ENCODE measurements at regions not wholly inside any gene's neighbourhood (a gene's known extent, or its start where the extent isn't known, plus 50 kb on each side); places are given as distances from the start of the nearest gene placed in this dataset.

- Histone ChIP-seq H3K23ac (ENCODE audit: insufficient read length, low read depth, low read length) (no peak overlapping the region), H2BK12ac (ENCODE audit: insufficient read length, low read depth, low read length) (no peak overlapping the region), H3K79me1 (ENCODE audit: insufficient read depth, low read depth, low read length, poor library complexity, severe bottlenecking) (no peaks in the 10 kb centered on the region), H4K20me1 (ENCODE audit: control insufficient read depth, insufficient read depth, insufficient read length) (no peaks in the 10 kb centered on the region), H4K91ac (ENCODE audit: insufficient read length, low read depth, low read length) (no peak overlapping the region), H3K9me3 (ENCODE audit: control insufficient read depth, low read depth, low read length) (no peaks in the 10 kb centered on the region), H3K79me2 (ENCODE audit: insufficient read depth, low read length) (no peaks in the 10 kb centered on the region), H2BK5ac (ENCODE audit: insufficient read length, low read length) (no peak overlapping the region), H4K5ac (ENCODE audit: insufficient read length, low read depth, low read length) (no peak overlapping the region), H3K4ac (ENCODE audit: low read depth, low read length) (no peak overlapping the region), H3K18ac (ENCODE audit: insufficient read length, low read depth, low read length) (no peak overlapping the region), H3K27me3 (ENCODE audit: insufficient read depth, low read length) (no peaks in the 10 kb centered on the region), H2AK5ac (ENCODE audit: insufficient read length, low read length) (no peak overlapping the region), H3K27ac (ENCODE audit: insufficient read length, low read depth, low read length) (no peak overlapping the region), H2BK15ac (ENCODE audit: low read depth, low read length) (no peak overlapping the region), H2BK120ac (ENCODE audit: low read depth, low read length, poor library complexity, severe bottlenecking) (no peak overlapping the region), H4K8ac (replicated peaks; ENCODE audit: insufficient read length, low read depth, low read length) (no peak overlapping the region), H3K56ac (ENCODE audit: insufficient read length, low read depth, low read length) (no peak overlapping the region), H3K23me2 (ENCODE audit: insufficient read length, low read depth, low read length, poor library complexity, severe bottlenecking) (no peaks in the 10 kb centered on the region), H2BK20ac (ENCODE audit: low read depth, low read length, poor library complexity, severe bottlenecking) (no peak overlapping the region), H3K4me1 (ENCODE audit: insufficient read depth, low read length) (no peaks in the 10 kb centered on the region), H3K9ac (ENCODE audit: extremely low read depth, insufficient read length, low read length) (no peak overlapping the region), H3K4me2 (ENCODE audit: insufficient read depth, insufficient read length, low read length) (no peak overlapping the region), H3K14ac (ENCODE audit: insufficient read depth, low read length) (no peak overlapping the region), H2AFZ (ENCODE audit: low read length) (no peak overlapping the region), H3T11ph (ENCODE audit: low read length) (no peak overlapping the region)
- no peak for DNase-seq
- no peaks in the 10 kb centered on the region for H3K4me1 Mint-ChIP-seq
- H3K27me3 Mint-ChIP-seq (ENCODE audit: low read depth): no peaks in the 10 kb centered on the region
- TF ChIP-seq CTCF (conservative IDR thresholded peaks at IDR 0.05): no peak
- no peak overlapping the region for H3K27ac Mint-ChIP-seq
- no peaks in the 10 kb centered on the region; a peak in 1 of 7 replicates for H3K36me3 Mint-ChIP-seq (ENCODE audit: insufficient read depth in 1 of 3, low read depth in 3 of 3)
- H3K9me3 Mint-ChIP-seq: no peaks in the 10 kb centered on the region; a peak in 1 of 5 replicates
- no peak overlapping the region for H3K4me3 Mint-ChIP-seq
Measured at GRCh38 chr16:63175313-63175712, 1139.1 kb upstream of the CDH8 start.

All from H9 (cell line).